OCI-LY3 (cell line): ENCODE measurements at regions not wholly inside any gene's neighbourhood (a gene's known extent, or its start where the extent isn't known, plus 50 kb on each side); places are given as distances from the start of the nearest gene placed in this dataset.

Experiments
- H2AFZ ChIP-seq: fragments of 200-600, 300-600 bp; shearing (Covaris generic); 2 replicates; pipeline ENCODE4 v1.6.0; 2014; ENCODE audit warnings: antibody characterized with exemption, low read depth, low read length
- H3K27ac ChIP-seq: fragments of 200-600, 300-600 bp; sonication (generic); 2 replicates; pipeline ENCODE4 v1.5.1; 2014; ENCODE audit warnings: mild to moderate bottlenecking, low read length, moderate library complexity, mixed read lengths
- H3K27me3 ChIP-seq: fragments of 200-600, 300-600 bp; sonication (generic); 2 replicates; pipeline ENCODE4 v1.6.1; 2014; ENCODE audit warnings: low read depth, low read length, mixed read lengths
- H3K36me3 ChIP-seq: fragments of 200-600, 300-600 bp; sonication (generic); replicated peaks from 2 replicates; pipeline ENCODE3; 2014; ENCODE audit warnings: low read depth, low read length, mixed read lengths
- H3K4me1 ChIP-seq: fragments of 300-600, 200-600 bp; sonication (generic); 2 replicates; pipeline ENCODE4 v1.6.1; 2014; ENCODE audit warnings: low read length, mixed read lengths
- H3K4me2 ChIP-seq: fragments of 200-600, 300-600 bp; sonication (generic); 2 replicates; pipeline ENCODE4 v1.6.1; 2014; ENCODE audit warnings: low read length, mixed read lengths
- H3K4me3 ChIP-seq: fragments of 300-600, 200-600 bp; sonication (generic); 2 replicates; pipeline ENCODE4 v1.5.1; 2014; ENCODE audit warnings: antibody characterized with exemption, mild to moderate bottlenecking, low read length, moderate library complexity
- H3K79me2 ChIP-seq: fragments of 300-600, 200-600 bp; shearing (Covaris generic); 2 replicates; pipeline ENCODE4 v1.6.1; 2014; ENCODE audit warnings: mild to moderate bottlenecking, low read length, mixed read lengths
- H3K9ac ChIP-seq: fragments of 300-600, 200-600 bp; shearing (Covaris generic); 2 replicates; pipeline ENCODE4 v1.6.0; 2014; ENCODE audit warnings: mild to moderate bottlenecking, low read length, moderate library complexity
- H3K9me3 ChIP-seq: fragments of 200-600, 300-600 bp; shearing (Covaris generic); 2 replicates; pipeline ENCODE4 v1.6.1; 2014; ENCODE audit warnings: low read length, mixed read lengths; ENCODE audit not compliant: insufficient read depth
- H4K20me1 ChIP-seq: fragments of 200-600, 300-600 bp; sonication (generic); 2 replicates; pipeline ENCODE4 v1.6.1; 2016; ENCODE audit warnings: low read length, mixed read lengths; ENCODE audit not compliant: insufficient read depth
- EZH2phosphoT487 ChIP-seq: fragments of 200-600 bp; shearing (Covaris generic); IDR thresholded peaks from 2 replicates; pipeline ENCODE4 v1.6.1; 2018; ENCODE audit warnings: antibody characterized with exemption, mixed run types, low read depth
- TF ChIP-seq, protein P1 (sequence below): fragments of 200-600, 300-600 bp; sonication (generic); IDR thresholded peaks from 2 replicates; pipeline ENCODE4 v1.5.1; 2014; ENCODE audit warnings: antibody characterized with exemption, low read length, low read depth

DNA sequence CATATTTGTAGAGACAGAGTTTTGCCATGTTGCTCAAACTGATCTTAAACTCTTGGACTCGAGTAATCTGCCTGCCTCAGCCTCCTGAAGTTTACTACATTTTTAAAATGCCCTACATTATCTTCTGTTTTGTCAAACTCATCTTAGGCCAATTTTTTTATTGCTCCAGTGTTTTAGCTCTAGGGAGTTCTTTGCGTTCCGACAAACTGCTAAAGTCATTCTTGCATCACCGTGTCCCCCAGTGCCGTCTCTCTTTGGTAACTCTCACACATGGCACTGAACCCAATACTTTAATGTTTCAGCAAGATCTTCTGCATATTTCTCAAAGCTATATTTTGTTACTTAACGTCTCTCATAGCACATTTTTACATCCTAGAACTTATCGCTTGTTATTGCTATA lies 440.9 kb upstream of the NRXN1 start:
- H3K4me3 ChIP-seq: no peak overlapping the region
- no peaks in the 10 kb centered on the region for H3K9me3 ChIP-seq
- H3K4me1 ChIP-seq: no peaks in the 10 kb centered on the region
- H3K4me2 ChIP-seq: no peak overlapping the region
- no peaks in the 10 kb centered on the region for H3K27me3 ChIP-seq
- H3K36me3 ChIP-seq: no peaks in the 10 kb centered on the region
- no peak overlapping the region for H3K27ac ChIP-seq
- H3K9ac ChIP-seq: no peak overlapping the region
- H2AFZ ChIP-seq: no peak overlapping the region
- H3K79me2 ChIP-seq: no peaks in the 10 kb centered on the region
- no peaks in the 10 kb centered on the region for H4K20me1 ChIP-seq
- no peak for TF ChIP-seq EZH2phosphoT487

DNA sequence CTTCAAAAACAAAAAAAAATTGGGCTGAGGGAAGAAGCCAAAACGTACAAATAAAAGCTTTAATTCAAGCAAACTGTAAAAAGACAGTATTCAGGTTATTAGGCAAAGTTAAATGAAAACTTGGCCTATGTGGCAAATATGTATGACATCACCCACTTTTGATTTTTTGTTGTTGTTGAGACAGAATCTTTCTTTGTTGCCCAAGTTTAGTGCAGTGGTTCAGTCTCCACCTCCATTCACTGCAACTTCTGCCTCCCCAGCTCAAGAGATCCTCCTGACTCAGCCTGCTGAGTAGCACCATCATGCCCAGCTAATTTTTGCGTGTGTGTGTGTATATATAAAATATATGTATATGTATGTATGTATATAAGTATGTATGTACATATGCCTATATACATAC lies 440.4 kb upstream of the NRXN1 start:
- Histone ChIP-seq H3K4me3 (no peak overlapping the region), H3K9me3 (no peaks in the 10 kb centered on the region), H3K27me3 (no peaks in the 10 kb centered on the region), H4K20me1 (no peaks in the 10 kb centered on the region), H3K27ac (no peak overlapping the region), H3K4me2 (no peak overlapping the region), H3K9ac (no peak overlapping the region), H3K79me2 (no peaks in the 10 kb centered on the region), H3K4me1 (no peaks in the 10 kb centered on the region), H2AFZ (no peak overlapping the region), H3K36me3 (no peaks in the 10 kb centered on the region)
- TF ChIP-seq EZH2phosphoT487: no peak
- TF ChIP-seq, protein P1, sequence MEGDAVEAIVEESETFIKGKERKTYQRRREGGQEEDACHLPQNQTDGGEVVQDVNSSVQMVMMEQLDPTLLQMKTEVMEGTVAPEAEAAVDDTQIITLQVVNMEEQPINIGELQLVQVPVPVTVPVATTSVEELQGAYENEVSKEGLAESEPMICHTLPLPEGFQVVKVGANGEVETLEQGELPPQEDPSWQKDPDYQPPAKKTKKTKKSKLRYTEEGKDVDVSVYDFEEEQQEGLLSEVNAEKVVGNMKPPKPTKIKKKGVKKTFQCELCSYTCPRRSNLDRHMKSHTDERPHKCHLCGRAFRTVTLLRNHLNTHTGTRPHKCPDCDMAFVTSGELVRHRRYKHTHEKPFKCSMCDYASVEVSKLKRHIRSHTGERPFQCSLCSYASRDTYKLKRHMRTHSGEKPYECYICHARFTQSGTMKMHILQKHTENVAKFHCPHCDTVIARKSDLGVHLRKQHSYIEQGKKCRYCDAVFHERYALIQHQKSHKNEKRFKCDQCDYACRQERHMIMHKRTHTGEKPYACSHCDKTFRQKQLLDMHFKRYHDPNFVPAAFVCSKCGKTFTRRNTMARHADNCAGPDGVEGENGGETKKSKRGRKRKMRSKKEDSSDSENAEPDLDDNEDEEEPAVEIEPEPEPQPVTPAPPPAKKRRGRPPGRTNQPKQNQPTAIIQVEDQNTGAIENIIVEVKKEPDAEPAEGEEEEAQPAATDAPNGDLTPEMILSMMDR: no peak

DNA sequence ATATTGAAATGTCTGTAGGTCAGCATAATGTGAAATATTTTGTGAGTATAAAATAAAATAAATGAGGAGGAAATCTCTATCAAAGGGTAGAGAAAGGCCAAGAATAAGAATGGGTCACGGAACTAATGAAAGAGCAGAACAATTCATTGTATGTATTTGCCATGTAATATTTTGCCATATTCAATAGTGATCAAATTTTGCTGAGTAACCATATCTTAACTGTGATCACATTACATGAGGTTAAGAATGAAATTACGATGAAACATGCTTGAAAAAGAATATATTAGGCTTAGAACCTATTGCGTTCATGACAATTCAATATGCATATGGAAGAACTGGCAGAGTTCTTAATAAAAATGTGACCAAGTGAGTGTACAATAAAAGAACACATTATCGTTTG lies 437.2 kb upstream of the NRXN1 start:
- TF ChIP-seq EZH2phosphoT487: no peak
- TF ChIP-seq, protein P1: no peak
- Histone ChIP-seq H3K4me3 (no peak overlapping the region), H3K4me2 (no peak overlapping the region), H4K20me1 (no peaks in the 10 kb centered on the region), H3K36me3 (no peaks in the 10 kb centered on the region), H2AFZ (no peak overlapping the region), H3K27ac (no peak overlapping the region), H3K9ac (no peak overlapping the region), H3K79me2 (no peaks in the 10 kb centered on the region), H3K4me1 (no peaks in the 10 kb centered on the region), H3K27me3 (no peaks in the 10 kb centered on the region), H3K9me3 (no peaks in the 10 kb centered on the region)

DNA sequence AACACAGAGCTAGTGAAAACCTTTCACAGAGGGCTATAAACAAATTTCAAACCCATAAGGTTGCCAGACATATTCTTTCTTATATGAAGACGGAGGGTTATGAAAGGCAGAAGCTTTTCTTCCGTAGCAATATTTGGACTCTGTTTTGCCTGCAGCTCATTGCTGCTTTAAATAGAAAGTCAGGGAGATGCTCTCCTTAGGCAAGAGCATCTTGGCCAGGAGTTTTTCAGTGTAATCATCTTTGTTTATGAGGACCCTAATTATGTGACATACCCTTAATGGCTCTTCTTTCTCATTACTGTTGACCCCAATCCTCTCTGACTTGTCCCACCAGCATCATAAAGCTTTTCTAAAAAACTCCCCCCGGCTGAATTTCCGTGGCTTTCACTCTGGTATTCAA lies 433.4 kb upstream of the NRXN1 start:
- H3K27me3 ChIP-seq: no peaks in the 10 kb centered on the region
- H4K20me1 ChIP-seq: no peaks in the 10 kb centered on the region
- no peak overlapping the region for H3K4me2 ChIP-seq
- no peaks in the 10 kb centered on the region for H3K4me1 ChIP-seq
- TF ChIP-seq EZH2phosphoT487: no peak
- TF ChIP-seq, protein P1: no peak
- no peak overlapping the region for H3K9ac ChIP-seq
- H3K4me3 ChIP-seq: no peak overlapping the region
- H3K27ac ChIP-seq: no peak overlapping the region
- H3K36me3 ChIP-seq: no peaks in the 10 kb centered on the region
- H3K9me3 ChIP-seq: no peaks in the 10 kb centered on the region
- H3K79me2 ChIP-seq: no peaks in the 10 kb centered on the region
- H2AFZ ChIP-seq: no peak overlapping the region

DNA sequence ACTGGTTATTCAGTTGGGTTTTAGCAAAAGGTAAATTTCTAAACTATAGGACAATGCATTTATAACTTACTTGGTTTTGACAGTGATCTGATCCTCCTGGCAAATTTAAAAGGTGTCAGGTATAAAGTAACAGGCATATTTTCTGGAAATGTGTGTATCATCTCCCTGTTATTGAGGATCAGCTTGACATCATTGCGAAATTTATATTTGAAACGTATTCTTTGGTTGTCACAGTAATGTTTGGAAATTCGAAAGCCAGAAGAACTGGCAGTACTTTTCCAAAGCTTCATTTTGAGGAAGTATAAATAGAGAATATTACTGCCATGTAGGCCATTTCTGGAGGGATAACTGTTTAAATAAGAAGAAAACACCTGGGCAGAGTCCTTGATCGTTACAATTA lies 422.2 kb upstream of the NRXN1 start:
- Histone ChIP-seq H3K4me1 (no peaks in the 10 kb centered on the region), H3K79me2 (no peaks in the 10 kb centered on the region), H3K27me3 (no peaks in the 10 kb centered on the region), H2AFZ (no peak overlapping the region), H3K36me3 (no peaks in the 10 kb centered on the region), H3K4me2 (no peak overlapping the region), H3K4me3 (no peak overlapping the region), H4K20me1 (no peaks in the 10 kb centered on the region), H3K9ac (no peak overlapping the region), H3K27ac (no peak overlapping the region), H3K9me3 (no peaks in the 10 kb centered on the region)
- TF ChIP-seq, protein P1: no peak
- no peak for TF ChIP-seq EZH2phosphoT487
